ENCODE measurements at regions not wholly inside any gene's neighbourhood (a gene's known extent, or its start where the extent isn't known, plus 50 kb on each side); places are given as distances from the start of the nearest gene placed in this dataset.

GRCh38 chr13:21228738-21229137 lies 52.3 kb downstream of the MRPL57 start:
- Histone ChIP-seq H3K27ac (ENCODE audit: low read length) (no peak overlapping the region), H3K27me3 (replicated peaks; ENCODE audit: insufficient read depth, low read length) (no peaks in the 10 kb centered on the region), H3K36me3 (replicated peaks; ENCODE audit: insufficient read depth, low read length) (no peaks in the 10 kb centered on the region), H3K9me3 (replicated peaks; ENCODE audit: insufficient read depth, low read length) (no peaks in the 10 kb centered on the region), H3K9me2 (replicated peaks; ENCODE audit: insufficient read depth, low read length) (no peaks in the 10 kb centered on the region), H3K79me2 (ENCODE audit: low read length) (no peaks in the 10 kb centered on the region), H4K20me1 (ENCODE audit: insufficient read depth, low read length) (no peaks in the 10 kb centered on the region), H3K9ac (ENCODE audit: low read length) (no peak overlapping the region), H3K4me3 (ENCODE audit: low read length) (no peak overlapping the region), H2AFZ (ENCODE audit: low read length) (no peak overlapping the region), H3K4me2 (ENCODE audit: low read depth, low read length) (no peak overlapping the region), H3K4me1 (ENCODE audit: low read length) (no peaks in the 10 kb centered on the region), H3F3A (ENCODE audit: insufficient read depth, low read length) (no peaks in the 10 kb centered on the region)
- TF ChIP-seq EZH2 (optimal IDR thresholded peaks at IDR 0.05; ENCODE audit: low read depth, low read length) (no peak), CTCF (IDR thresholded peaks at IDR 0.05; ENCODE audit: low read length) (no peak), EZH2phosphoT487 (IDR thresholded peaks at IDR 0.05; ENCODE audit: low read length) (no peak)
- DNase-seq = no peak

GRCh38 chr13:21229241-21230024 lies 53.0 kb downstream of the MRPL57 start:
- no peaks in the 10 kb centered on the region for H3F3A ChIP-seq (ENCODE audit: insufficient read depth, low read length)
- H3K79me2 ChIP-seq (ENCODE audit: low read length) = no peaks in the 10 kb centered on the region
- no peaks in the 10 kb centered on the region for H3K9me2 ChIP-seq (replicated peaks; ENCODE audit: insufficient read depth, low read length)
- no peaks in the 10 kb centered on the region for H4K20me1 ChIP-seq (ENCODE audit: insufficient read depth, low read length)
- TF ChIP-seq CTCF (IDR thresholded peaks at IDR 0.05; ENCODE audit: low read length) (no peak), EZH2phosphoT487 (IDR thresholded peaks at IDR 0.05; ENCODE audit: low read length) (no peak)
- no peak overlapping the region for H2AFZ ChIP-seq (ENCODE audit: low read length)
- no peaks in the 10 kb centered on the region for H3K27me3 ChIP-seq (replicated peaks; ENCODE audit: insufficient read depth, low read length)
- H3K36me3 ChIP-seq (replicated peaks; ENCODE audit: insufficient read depth, low read length) = no peaks in the 10 kb centered on the region
- no peak for DNase-seq
- H3K9me3 ChIP-seq (replicated peaks; ENCODE audit: insufficient read depth, low read length) = no peaks in the 10 kb centered on the region
- no peak overlapping the region for H3K4me3 ChIP-seq (ENCODE audit: low read length)
- no peaks in the 10 kb centered on the region for H3K4me1 ChIP-seq (ENCODE audit: low read length)
- no peak overlapping the region for H3K4me2 ChIP-seq (ENCODE audit: low read depth, low read length)
- no peak overlapping the region for H3K27ac ChIP-seq (ENCODE audit: low read length)
- no peak overlapping the region for H3K9ac ChIP-seq (ENCODE audit: low read length)

GRCh38 chr13:21230516-21230915 lies 54.1 kb downstream of the MRPL57 start:
- no peak overlapping the region for H3K9ac ChIP-seq (ENCODE audit: low read length)
- H3K79me2 ChIP-seq (ENCODE audit: low read length) = no peaks in the 10 kb centered on the region
- H3K27me3 ChIP-seq (replicated peaks; ENCODE audit: insufficient read depth, low read length) = no peaks in the 10 kb centered on the region
- H4K20me1 ChIP-seq (ENCODE audit: insufficient read depth, low read length) = no peaks in the 10 kb centered on the region
- no peaks in the 10 kb centered on the region for H3K36me3 ChIP-seq (replicated peaks; ENCODE audit: insufficient read depth, low read length)
- no peak overlapping the region for H3K4me2 ChIP-seq (ENCODE audit: low read depth, low read length)
- H3K27ac ChIP-seq (ENCODE audit: low read length) = no peak overlapping the region
- no peak for TF ChIP-seq CTCF (IDR thresholded peaks at IDR 0.05; ENCODE audit: low read length)
- no peak for TF ChIP-seq EZH2phosphoT487 (IDR thresholded peaks at IDR 0.05; ENCODE audit: low read length)
- TF ChIP-seq EZH2 (optimal IDR thresholded peaks at IDR 0.05; ENCODE audit: low read depth, low read length) = no peak
- no peaks in the 10 kb centered on the region for H3K9me2 ChIP-seq (replicated peaks; ENCODE audit: insufficient read depth, low read length)
- H3K4me3 ChIP-seq (ENCODE audit: low read length) = no peak overlapping the region
- no peak overlapping the region for H2AFZ ChIP-seq (ENCODE audit: low read length)
- no peaks in the 10 kb centered on the region for H3K9me3 ChIP-seq (replicated peaks; ENCODE audit: insufficient read depth, low read length)
- DNase-seq = no peak
- no peaks in the 10 kb centered on the region for H3F3A ChIP-seq (ENCODE audit: insufficient read depth, low read length)
- H3K4me1 ChIP-seq (ENCODE audit: low read length) = no peaks in the 10 kb centered on the region
